ENCODE measurements at regions not wholly inside any gene's neighbourhood (a gene's known extent, or its start where the extent isn't known, plus 50 kb on each side); places are given as distances from the start of the nearest gene placed in this dataset.
A peak's percentile ranks its signal among the peaks of the same experiment; 100 is the strongest.

DNA sequence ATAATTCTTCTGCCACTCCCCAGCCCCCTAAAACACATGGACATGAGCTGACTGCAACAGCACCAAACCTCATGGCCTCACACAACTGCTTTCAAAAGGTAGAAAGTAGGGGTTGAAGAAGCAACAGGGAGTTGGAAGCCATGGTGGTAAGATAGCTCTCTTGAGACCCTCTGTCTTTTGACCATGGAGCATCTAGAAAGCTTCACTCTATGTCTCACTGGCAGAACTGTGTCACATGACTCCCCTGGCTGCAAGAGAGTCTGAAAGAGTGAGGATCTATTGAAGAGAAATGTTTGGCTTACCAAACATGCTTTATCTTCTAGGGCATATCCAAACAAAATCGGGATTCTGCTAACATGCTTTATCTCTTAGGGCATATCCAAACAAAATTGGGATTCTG, 142.9 kb upstream of the WSCD2 start:
- Histone ChIP-seq H2AFZ (no peak overlapping the region), H3K9me2 (ENCODE audit: insufficient read depth) (no peaks in the 10 kb centered on the region; the same call in 1 of the 2 replicates), H3K4me1 (ENCODE audit: insufficient read depth) (no peaks in the 10 kb centered on the region), H3K4me3 (no peak overlapping the region), H3K27me3 (ENCODE audit: insufficient read depth) (no peaks in the 10 kb centered on the region), H3K36me3 (ENCODE audit: insufficient read depth) (no peaks in the 10 kb centered on the region), H4K20me1 (replicated peaks; ENCODE audit: insufficient read depth) (no peaks in the 10 kb centered on the region), H3K79me2 (replicated peaks; ENCODE audit: insufficient read depth) (no peaks in the 10 kb centered on the region), H3F3A (replicated peaks; ENCODE audit: low read depth) (no peaks in the 10 kb centered on the region), H3K27ac (ENCODE audit: low read depth) (no peak overlapping the region), H3K4me2 (no peak overlapping the region)
- no peak for TF ChIP-seq JUNB (IDR thresholded peaks at IDR 0.05; ENCODE audit: unreplicated experiment)
- no peak for TF ChIP-seq CTCF (conservative IDR thresholded peaks at IDR 0.05; ENCODE audit: low read depth in 2 of 2)
- TF ChIP-seq ZNF331 (CRISPR knock-in tag; IDR thresholded peaks at IDR 0.05; ENCODE audit: low read depth): no peak
- TF ChIP-seq EZH2phosphoT487 (IDR thresholded peaks at IDR 0.05; ENCODE audit: unreplicated experiment): no peak
- TF ChIP-seq ETS1 (IDR thresholded peaks at IDR 0.05): no peak
- no peak for TF ChIP-seq POLR2AphosphoS5 (IDR thresholded peaks at IDR 0.05; ENCODE audit: low read depth)
- TF ChIP-seq STAT1 (IDR thresholded peaks at IDR 0.05; ENCODE audit: unreplicated experiment): no peak
- TF ChIP-seq, protein P1, sequence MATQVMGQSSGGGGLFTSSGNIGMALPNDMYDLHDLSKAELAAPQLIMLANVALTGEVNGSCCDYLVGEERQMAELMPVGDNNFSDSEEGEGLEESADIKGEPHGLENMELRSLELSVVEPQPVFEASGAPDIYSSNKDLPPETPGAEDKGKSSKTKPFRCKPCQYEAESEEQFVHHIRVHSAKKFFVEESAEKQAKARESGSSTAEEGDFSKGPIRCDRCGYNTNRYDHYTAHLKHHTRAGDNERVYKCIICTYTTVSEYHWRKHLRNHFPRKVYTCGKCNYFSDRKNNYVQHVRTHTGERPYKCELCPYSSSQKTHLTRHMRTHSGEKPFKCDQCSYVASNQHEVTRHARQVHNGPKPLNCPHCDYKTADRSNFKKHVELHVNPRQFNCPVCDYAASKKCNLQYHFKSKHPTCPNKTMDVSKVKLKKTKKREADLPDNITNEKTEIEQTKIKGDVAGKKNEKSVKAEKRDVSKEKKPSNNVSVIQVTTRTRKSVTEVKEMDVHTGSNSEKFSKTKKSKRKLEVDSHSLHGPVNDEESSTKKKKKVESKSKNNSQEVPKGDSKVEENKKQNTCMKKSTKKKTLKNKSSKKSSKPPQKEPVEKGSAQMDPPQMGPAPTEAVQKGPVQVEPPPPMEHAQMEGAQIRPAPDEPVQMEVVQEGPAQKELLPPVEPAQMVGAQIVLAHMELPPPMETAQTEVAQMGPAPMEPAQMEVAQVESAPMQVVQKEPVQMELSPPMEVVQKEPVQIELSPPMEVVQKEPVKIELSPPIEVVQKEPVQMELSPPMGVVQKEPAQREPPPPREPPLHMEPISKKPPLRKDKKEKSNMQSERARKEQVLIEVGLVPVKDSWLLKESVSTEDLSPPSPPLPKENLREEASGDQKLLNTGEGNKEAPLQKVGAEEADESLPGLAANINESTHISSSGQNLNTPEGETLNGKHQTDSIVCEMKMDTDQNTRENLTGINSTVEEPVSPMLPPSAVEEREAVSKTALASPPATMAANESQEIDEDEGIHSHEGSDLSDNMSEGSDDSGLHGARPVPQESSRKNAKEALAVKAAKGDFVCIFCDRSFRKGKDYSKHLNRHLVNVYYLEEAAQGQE (IDR thresholded peaks at IDR 0.05; ENCODE audit: unreplicated experiment): no peak
- H3K36me3 Mint-ChIP-seq (ENCODE audit: low read depth): no peaks in the 10 kb centered on the region
- H3K27ac Mint-ChIP-seq: no peak overlapping the region
- H3K4me1 Mint-ChIP-seq: no peaks in the 10 kb centered on the region
- no peaks in the 10 kb centered on the region for H3K9me3 Mint-ChIP-seq
- H3K4me3 Mint-ChIP-seq: no peak overlapping the region
- H3K27me3 Mint-ChIP-seq (ENCODE audit: insufficient read depth, low read depth, poor library complexity): no peaks in the 10 kb centered on the region
- ATAC-seq: no peak
- no peak for DNase-seq (ENCODE audit: low spot score)

- 0 out of 2 replicates have a peak overlapping the region, but pooled peaks have one; percentile 76 for H2AFZ ChIP-seq
- no peak overlapping the region for H3K4me3 ChIP-seq
- DNase-seq (ENCODE audit: low spot score) (peak; percentile 91), ATAC-seq (peak; percentile 86)
- no peaks in the 10 kb centered on the region for H3K36me3 Mint-ChIP-seq (ENCODE audit: low read depth)
- no peaks in the 10 kb centered on the region for H3F3A ChIP-seq (replicated peaks; ENCODE audit: low read depth)
- H3K9me2 ChIP-seq (ENCODE audit: insufficient read depth): no peaks in the 10 kb centered on the region; the same call in 1 of the 2 replicates
- no peaks in the 10 kb centered on the region for H3K9me3 Mint-ChIP-seq
- no peaks in the 10 kb centered on the region for H3K4me1 ChIP-seq (ENCODE audit: insufficient read depth)
- H4K20me1 ChIP-seq (replicated peaks; ENCODE audit: insufficient read depth): no peaks in the 10 kb centered on the region
- no peak overlapping the region for H3K27ac Mint-ChIP-seq
- no peaks in the 10 kb centered on the region for H3K79me2 ChIP-seq (replicated peaks; ENCODE audit: insufficient read depth)
- H3K27me3 Mint-ChIP-seq (ENCODE audit: insufficient read depth, low read depth, poor library complexity): peaks cover 4% of the 10 kb centered on the region
- no peak overlapping the region for H3K4me2 ChIP-seq
- no peaks in the 10 kb centered on the region for H3K27me3 ChIP-seq (ENCODE audit: insufficient read depth)
- no peak overlapping the region for H3K27ac ChIP-seq (ENCODE audit: low read depth)
- H3K4me3 Mint-ChIP-seq: no peak overlapping the region
- no peaks in the 10 kb centered on the region for H3K36me3 ChIP-seq (ENCODE audit: insufficient read depth)
- H3K4me1 Mint-ChIP-seq: no peaks in the 10 kb centered on the region
- TF ChIP-seq, protein P1 (IDR thresholded peaks at IDR 0.05; ENCODE audit: unreplicated experiment): no peak
Observed at GRCh38 chr12:107990325-107990724, 138.8 kb upstream of the WSCD2 start.

Data from GM23338 (cell line).